Body of pancreas (tissue), 4 donors: ENCODE measurements at regions not wholly inside any gene's neighbourhood (a gene's known extent, or its start where the extent isn't known, plus 50 kb on each side); places are given as distances from the start of the nearest gene placed in this dataset.

Source experiments
- POLR2A ChIP-seq, 3 donors: fragments of 450-650 bp; IDR thresholded peaks; one replicate each; pipeline ENCODE4 v1.6.1; 2016; ENCODE audit warnings: antibody characterized with exemption in 3 of 3, mild to moderate bottlenecking in 2 of 3
- TF ChIP-seq, protein P1 (sequence below), 7 experiments: fragments of 450-650 bp in 4 of 7; fragments of 200-600 bp in 3 of 7; sonication (generic) in 3 of 7; IDR thresholded peaks; one replicate each; pipeline ENCODE4 v1.5.1; 2016 to 2019; ENCODE audit warnings: antibody characterized with exemption in 7 of 7

DNA sequence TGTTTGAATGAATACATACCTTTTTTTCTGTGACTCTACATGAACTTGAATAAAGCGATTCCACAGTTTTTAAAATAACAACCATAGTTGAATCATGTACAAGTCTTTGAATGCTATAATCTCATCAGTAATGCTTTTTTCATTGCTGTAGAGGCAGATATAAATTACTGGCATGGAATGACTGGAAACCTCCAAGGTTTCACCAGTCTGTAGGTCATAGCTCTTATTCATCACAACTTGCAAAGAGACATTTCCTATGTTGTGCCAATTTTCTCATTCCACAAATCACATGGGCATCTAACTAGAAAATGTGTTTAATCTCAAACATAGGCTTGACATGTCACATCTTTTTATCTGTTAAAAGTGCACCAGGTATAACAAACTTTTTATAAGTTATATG, 407.1 kb upstream of the KCNMB2 start:
- no peak for TF ChIP-seq POLR2A (IDR thresholded peaks at IDR 0.05)
- TF ChIP-seq, protein P1, sequence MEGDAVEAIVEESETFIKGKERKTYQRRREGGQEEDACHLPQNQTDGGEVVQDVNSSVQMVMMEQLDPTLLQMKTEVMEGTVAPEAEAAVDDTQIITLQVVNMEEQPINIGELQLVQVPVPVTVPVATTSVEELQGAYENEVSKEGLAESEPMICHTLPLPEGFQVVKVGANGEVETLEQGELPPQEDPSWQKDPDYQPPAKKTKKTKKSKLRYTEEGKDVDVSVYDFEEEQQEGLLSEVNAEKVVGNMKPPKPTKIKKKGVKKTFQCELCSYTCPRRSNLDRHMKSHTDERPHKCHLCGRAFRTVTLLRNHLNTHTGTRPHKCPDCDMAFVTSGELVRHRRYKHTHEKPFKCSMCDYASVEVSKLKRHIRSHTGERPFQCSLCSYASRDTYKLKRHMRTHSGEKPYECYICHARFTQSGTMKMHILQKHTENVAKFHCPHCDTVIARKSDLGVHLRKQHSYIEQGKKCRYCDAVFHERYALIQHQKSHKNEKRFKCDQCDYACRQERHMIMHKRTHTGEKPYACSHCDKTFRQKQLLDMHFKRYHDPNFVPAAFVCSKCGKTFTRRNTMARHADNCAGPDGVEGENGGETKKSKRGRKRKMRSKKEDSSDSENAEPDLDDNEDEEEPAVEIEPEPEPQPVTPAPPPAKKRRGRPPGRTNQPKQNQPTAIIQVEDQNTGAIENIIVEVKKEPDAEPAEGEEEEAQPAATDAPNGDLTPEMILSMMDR (IDR thresholded peaks at IDR 0.05): no peak
